WTC11 (cell line): ENCODE measurements at regions not wholly inside any gene's neighbourhood (a gene's known extent, or its start where the extent isn't known, plus 50 kb on each side); places are given as distances from the start of the nearest gene placed in this dataset.

Source experiments
- ATF1 ChIP-seq: sonication (generic); formaldehyde crosslinking; IDR thresholded peaks from 2 replicates; pipeline ENCODE4 v1.8.1; 2023; ENCODE audit warnings: mild to moderate bottlenecking, moderate library complexity, missing genetic modification reagents
- E2F1 ChIP-seq: sonication (generic); formaldehyde crosslinking; IDR thresholded peaks from 2 replicates; pipeline ENCODE4 v1.8.0; 2022; ENCODE audit warnings: mild to moderate bottlenecking, missing genetic modification reagents
- E2F5 ChIP-seq: sonication (generic); formaldehyde crosslinking; IDR thresholded peaks from 2 replicates; pipeline ENCODE4 v1.8.1; 2022; ENCODE audit warnings: mild to moderate bottlenecking, moderate library complexity, missing genetic modification reagents
- EMX1 ChIP-seq: fragments of 250-450 bp; sonication (Bioruptor Pico); IDR thresholded peaks from 2 replicates; pipeline ENCODE4 v1.8.0; 2021; ENCODE audit warnings: mild to moderate bottlenecking
- ESRRA ChIP-seq: sonication (generic); formaldehyde crosslinking; IDR thresholded peaks from 2 replicates; pipeline ENCODE4 v1.8.1; 2022; ENCODE audit warnings: mild to moderate bottlenecking, missing genetic modification reagents, borderline replicate concordance
- NFATC4 ChIP-seq: fragments of 250-450 bp; sonication (Bioruptor Pico); IDR thresholded peaks from 2 replicates; pipeline ENCODE4 v1.9.0; 2021; ENCODE audit warnings: mild to moderate bottlenecking
- SMAD4 ChIP-seq: sonication (generic); formaldehyde crosslinking; IDR thresholded peaks from 2 replicates; pipeline ENCODE4 v1.8.0; 2022; ENCODE audit warnings: mild to moderate bottlenecking, missing genetic modification reagents
- ZNF219 ChIP-seq: sonication (generic); formaldehyde crosslinking; IDR thresholded peaks from 2 replicates; pipeline ENCODE4 v1.8.0; 2023; ENCODE audit warnings: missing genetic modification reagents, mild to moderate bottlenecking, borderline replicate concordance
- TF ChIP-seq, protein P1 (sequence below): fragments of 200-600 bp; IDR thresholded peaks from 2 replicates; pipeline ENCODE4 v1.8.0; 2022; ENCODE audit warnings: antibody characterized with exemption
- TF ChIP-seq, protein P2 (sequence below): fragments of 250-450 bp; sonication (Bioruptor Pico); conservative IDR thresholded peaks from 2 replicates; pipeline ENCODE4 v1.9.0; 2021; ENCODE audit warnings: mild to moderate bottlenecking

- TF ChIP-seq, protein P1, sequence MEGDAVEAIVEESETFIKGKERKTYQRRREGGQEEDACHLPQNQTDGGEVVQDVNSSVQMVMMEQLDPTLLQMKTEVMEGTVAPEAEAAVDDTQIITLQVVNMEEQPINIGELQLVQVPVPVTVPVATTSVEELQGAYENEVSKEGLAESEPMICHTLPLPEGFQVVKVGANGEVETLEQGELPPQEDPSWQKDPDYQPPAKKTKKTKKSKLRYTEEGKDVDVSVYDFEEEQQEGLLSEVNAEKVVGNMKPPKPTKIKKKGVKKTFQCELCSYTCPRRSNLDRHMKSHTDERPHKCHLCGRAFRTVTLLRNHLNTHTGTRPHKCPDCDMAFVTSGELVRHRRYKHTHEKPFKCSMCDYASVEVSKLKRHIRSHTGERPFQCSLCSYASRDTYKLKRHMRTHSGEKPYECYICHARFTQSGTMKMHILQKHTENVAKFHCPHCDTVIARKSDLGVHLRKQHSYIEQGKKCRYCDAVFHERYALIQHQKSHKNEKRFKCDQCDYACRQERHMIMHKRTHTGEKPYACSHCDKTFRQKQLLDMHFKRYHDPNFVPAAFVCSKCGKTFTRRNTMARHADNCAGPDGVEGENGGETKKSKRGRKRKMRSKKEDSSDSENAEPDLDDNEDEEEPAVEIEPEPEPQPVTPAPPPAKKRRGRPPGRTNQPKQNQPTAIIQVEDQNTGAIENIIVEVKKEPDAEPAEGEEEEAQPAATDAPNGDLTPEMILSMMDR, result no peak
- TF ChIP-seq NFATC4 (CRISPR knock-in tag), result no peak
- no peak for TF ChIP-seq ESRRA (CRISPR knock-in tag)
- TF ChIP-seq ZNF219 (CRISPR knock-in tag), result no peak
- no peak for TF ChIP-seq E2F5 (CRISPR knock-in tag)
- no peak for TF ChIP-seq SMAD4 (CRISPR knock-in tag)
- no peak for TF ChIP-seq ATF1 (CRISPR knock-in tag)
- TF ChIP-seq E2F1 (CRISPR knock-in tag), result no peak
- TF ChIP-seq, protein P2, sequence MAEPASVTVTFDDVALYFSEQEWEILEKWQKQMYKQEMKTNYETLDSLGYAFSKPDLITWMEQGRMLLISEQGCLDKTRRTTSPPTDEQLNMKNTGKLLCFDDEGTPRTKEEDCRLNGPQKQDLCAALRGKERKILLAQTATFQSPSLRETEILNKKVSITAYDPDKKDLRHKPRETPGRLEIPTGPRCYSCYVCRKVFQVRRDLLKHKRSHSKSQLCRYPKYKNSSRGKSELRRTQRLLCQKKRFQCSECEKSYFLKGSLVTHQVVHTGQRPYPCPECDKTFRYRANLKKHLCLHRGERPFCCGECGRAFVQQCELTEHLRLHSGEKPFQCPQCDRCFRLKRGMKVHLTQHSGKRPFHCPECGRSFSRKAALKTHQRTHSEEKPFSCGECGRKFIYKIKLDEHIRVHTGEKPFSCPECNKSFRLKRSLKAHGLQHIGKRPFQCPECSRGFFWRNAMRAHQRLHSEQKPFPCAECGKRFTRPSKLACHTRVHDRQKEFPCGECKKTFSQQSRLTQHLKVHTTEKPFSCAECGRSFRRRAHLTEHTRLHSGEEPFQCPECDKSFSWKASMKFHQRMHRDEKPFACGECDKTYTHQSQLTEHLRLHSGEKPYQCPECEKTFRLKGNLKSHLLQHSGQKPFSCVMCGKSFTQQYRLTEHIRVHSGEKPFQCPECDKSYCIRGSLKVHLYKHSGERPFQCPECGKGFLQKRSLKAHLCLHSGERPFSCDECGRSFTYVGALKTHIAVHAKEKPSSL (CRISPR knock-in tag), result no peak
- no peak for TF ChIP-seq EMX1
These were observed 74.0 kb upstream of the THY1 start for GRCh38 chr11:119496997-119497396.
